HG03342 (cell line): ENCODE measurements at regions not wholly inside any gene's neighbourhood (a gene's known extent, or its start where the extent isn't known, plus 50 kb on each side); places are given as distances from the start of the nearest gene placed in this dataset.

Experiments used
- ATAC-seq: cut with Tn5 transposase; IDR thresholded peaks from one replicate; pipeline ENCODE4 v1.9.1; 2021; ENCODE audit warnings: mild to moderate bottlenecking, moderate library complexity; ENCODE audit not compliant: unreplicated experiment

GRCh38 chr2:67015681-67016080, 381.5 kb upstream of the ETAA1 start:
- no peak for ATAC-seq

GRCh38 chr2:67018301-67018700, 378.8 kb upstream of the ETAA1 start:
- no peak for ATAC-seq

- no peak for ATAC-seq
Observed at GRCh38 chr2:67032076-67032475, 365.1 kb upstream of the ETAA1 start.

GRCh38 chr2:67036444-67036843, 360.7 kb upstream of the ETAA1 start:
- ATAC-seq = no peak

GRCh38 chr2:67037655-67038054, 359.5 kb upstream of the ETAA1 start:
- ATAC-seq = no peak

GRCh38 chr2:67038195-67038594, 358.9 kb upstream of the ETAA1 start:
- ATAC-seq = no peak

DNA sequence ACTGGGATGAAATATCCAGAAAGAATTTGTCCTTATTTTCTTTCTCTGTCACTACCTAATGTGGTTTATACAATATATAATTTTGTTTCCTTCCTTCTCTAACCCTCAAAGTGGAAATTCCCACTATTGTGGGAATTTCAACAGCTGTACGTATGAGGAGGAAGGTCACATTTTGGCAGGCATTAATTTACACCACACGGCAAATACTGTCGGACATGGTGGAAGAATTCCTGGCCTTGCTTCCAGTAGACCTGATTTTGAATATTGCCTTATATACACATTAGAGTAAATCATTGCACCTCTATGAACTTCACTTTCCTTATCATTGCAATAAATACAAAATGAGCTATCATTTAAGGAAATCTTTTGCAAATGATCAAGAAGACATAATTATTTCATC, 358.1 kb upstream of the ETAA1 start:
- ATAC-seq = no peak

GRCh38 chr2:67039517-67040103, 357.5 kb upstream of the ETAA1 start:
- no peak for ATAC-seq

DNA sequence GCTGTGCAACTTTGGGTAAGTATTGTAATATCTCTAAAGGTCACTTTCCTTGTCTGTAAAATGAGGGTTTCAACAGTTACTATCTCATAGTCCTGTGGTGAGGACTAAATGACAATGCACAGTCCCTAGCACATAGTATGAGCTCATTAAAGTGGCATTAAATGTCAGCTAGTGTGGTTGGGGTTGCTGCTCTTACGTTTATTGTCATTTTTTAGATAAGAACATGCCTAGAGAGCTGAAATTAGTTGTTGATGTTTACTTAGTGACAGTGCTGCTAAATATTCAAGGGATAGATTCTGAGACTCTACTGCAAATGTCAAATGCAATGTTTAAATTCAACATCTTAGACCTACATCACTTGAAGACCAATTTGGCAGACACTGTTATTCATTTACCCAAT, 356.1 kb upstream of the ETAA1 start:
- ATAC-seq = no peak

DNA sequence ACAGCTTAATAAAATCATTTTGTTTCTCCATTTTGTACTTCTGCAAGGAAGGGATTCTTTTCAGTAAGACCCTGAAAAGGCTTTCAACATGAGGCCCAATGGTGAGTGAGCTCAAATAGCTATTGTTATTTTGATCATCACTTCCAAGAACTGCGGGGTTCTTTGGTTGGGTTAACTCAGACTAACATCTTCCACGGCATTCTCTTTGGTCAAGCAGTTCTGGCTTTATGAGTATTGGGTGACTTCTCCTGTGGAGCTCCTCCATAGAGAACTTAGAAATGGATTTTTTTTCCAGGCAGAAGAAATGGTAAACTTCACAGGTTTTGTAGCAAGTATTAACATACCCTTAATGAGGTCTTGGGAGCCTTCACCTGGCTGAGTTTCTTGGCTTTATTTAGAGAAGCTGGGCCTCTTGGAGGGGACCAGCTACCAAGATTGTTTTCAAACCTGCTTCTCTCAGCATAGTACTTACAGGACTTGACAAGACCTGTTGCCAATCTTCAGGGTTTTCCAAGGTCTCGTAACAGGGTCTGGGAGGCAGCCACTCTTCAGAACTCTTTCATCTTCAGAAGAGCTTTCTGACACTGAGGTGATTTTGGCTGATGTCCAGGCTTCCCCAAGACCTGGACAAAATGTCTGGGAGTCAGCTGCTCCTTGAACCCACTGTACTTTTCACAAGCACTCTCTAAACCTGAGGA, 353.2 kb upstream of the ETAA1 start:
- ATAC-seq = no peak

GRCh38 chr2:67046591-67046990, 350.5 kb upstream of the ETAA1 start:
- ATAC-seq = no peak

- ATAC-seq = no peak
Observed at GRCh38 chr2:67048314-67048713, 348.8 kb upstream of the ETAA1 start.

GRCh38 chr2:67050622-67051021, 346.5 kb upstream of the ETAA1 start:
- no peak for ATAC-seq

- ATAC-seq = no peak
Observed at GRCh38 chr2:67054728-67055127, 342.4 kb upstream of the ETAA1 start.

GRCh38 chr2:67055387-67056304, 341.5 kb upstream of the ETAA1 start:
- ATAC-seq = no peak

DNA sequence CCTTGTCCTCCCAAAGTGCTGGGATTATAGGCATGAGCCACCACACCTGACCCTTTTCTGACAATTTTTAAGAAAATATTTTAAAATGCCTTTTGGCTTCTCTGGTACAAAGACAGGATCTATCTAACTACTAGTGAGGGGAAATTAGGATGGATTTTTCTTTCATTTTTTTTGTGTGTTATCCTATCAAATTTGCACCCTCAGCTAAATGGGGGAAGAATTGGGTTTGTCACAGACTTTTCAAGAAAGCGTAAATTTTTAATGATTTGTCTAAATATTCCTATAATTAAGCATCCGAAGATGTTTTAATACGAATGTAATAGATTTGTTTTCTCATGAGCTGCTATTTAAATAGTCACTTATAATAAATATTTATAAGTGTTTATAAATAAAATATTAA, 340.0 kb upstream of the ETAA1 start:
- ATAC-seq = no peak

DNA sequence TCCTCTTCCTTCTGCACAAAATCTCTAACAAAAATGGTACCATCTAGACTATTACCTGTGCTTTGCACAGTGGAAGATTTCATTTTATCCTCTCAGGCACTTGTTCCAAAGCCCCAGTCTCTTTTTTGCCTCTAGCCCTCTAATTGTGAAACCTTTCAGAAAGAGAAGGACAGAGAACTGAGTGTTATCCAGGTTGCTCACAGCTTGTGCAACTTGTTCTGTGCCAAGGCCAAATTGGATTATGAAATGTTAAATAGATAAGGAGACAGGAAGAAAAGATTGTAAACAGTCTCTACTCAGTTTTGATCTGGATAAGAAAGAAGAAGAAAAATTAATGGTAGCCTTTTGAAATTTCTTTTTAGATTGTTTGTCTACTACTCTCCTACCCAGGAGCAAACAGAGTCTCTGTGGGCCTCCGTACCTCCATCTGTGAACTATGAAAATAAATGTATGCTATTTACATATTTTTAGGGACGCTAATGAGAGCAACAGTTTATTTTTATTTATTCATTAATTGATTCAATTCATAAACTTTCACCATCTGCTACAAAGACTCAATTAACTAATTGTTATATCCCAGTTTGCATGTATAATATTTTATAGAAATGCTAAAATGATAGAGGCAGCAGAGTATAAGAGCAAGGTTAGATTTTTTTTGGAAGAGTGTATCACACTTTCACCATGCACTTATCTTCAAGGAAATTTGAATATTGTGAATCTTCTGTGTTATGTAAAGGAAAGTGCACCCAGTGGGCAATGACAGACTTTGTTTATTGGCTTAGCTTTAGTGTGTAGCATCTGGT, 339.0 kb upstream of the ETAA1 start:
- ATAC-seq = no peak

DNA sequence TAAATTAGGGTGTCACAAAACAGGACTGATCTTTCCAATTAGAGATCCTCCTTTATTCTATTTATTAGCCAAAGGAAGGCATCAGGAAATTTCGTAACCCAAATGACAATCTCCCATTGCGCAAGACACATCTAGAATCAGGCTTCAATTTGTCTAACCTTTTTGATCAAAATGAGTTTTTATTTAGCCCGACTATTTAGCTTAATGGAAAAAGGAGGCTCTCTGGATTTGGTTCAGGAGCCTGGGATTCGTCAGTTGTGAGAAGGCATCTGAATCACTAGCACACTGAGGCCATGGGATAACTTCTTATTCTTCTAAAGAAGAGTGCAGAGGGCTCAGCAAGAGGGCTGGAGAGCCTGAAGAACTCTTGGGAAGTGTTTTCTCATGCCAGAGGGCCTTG, 332.1 kb upstream of the ETAA1 start:
- no peak for ATAC-seq

DNA sequence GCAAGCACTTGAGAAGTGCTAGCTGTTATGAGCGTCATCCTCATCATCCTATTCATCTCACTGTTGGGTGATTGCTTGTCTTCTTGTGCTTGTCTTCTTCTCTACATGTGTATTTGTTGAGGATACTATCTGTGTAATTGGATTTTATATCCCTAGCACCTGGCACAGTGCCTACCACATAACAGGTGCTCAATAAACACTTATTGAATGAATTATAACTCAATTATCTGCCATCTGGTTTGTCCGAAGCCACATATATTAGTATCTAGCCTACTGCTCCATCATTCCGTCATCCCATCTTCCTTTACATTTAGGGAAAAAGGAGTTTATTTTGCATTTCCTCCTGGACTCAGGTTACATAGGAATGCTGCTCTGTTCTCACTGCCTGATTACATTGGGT, 330.4 kb upstream of the ETAA1 start:
- ATAC-seq = no peak

DNA sequence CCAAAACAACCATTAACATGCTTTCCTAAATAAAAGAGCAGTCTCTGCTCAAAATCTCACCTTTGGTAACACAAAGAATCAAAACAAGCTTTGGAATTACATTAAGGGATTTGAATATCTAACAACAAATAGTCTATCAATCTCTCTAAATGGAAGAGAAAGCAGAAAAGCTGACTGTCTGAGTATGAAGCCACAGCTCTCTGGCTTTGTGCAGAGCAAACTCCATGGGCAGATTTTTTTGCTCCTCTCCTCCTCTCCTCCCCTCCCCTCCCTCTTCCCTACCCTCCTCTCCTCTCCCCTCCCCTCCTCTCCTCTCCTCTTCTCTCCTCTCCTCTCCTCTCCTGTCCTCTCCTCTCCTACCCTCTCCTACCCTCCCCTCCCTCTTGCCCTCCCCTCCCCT, 329.5 kb upstream of the ETAA1 start:
- ATAC-seq = no peak

GRCh38 chr2:67070826-67071225, 326.3 kb upstream of the ETAA1 start:
- ATAC-seq = no peak
